GM23338 (cell line): ENCODE measurements at regions not wholly inside any gene's neighbourhood (a gene's known extent, or its start where the extent isn't known, plus 50 kb on each side); places are given as distances from the start of the nearest gene placed in this dataset.
A peak's percentile ranks its signal among the peaks of the same experiment; 100 is the strongest.

Experiments
- ATAC-seq: fragments of 200-7000 bp; cut with Tn5 transposase; 3 replicates; pipeline ENCODE4 v1.9.1; 2020
- DNase-seq: peaks from one replicate; pipeline ENCODE4 v3.0.0-alpha.2; 2015; ENCODE audit warnings: low spot score
- H2AFZ ChIP-seq: fragments of 200-600 bp; sonication (generic); 2 replicates; pipeline ENCODE4 v1.8.0; 2016; ENCODE audit warnings: antibody characterized with exemption, mild to moderate bottlenecking, moderate library complexity
- H3F3A ChIP-seq: fragments of 200-600 bp; sonication (generic); replicated peaks from 2 replicates; pipeline ENCODE4 v1.8.0; 2017; ENCODE audit warnings: antibody characterized with exemption, mixed run types, low read depth
- H3K27ac ChIP-seq: fragments of 200-600 bp; sonication (generic); 2 replicates; pipeline ENCODE4 v1.6.1; 2016; ENCODE audit warnings: low read depth
- H3K27me3 ChIP-seq: fragments of 200-600 bp; sonication (generic); 2 replicates; pipeline ENCODE4 v1.8.0; 2016; ENCODE audit warnings: mild to moderate bottlenecking, mixed run types, moderate library complexity; ENCODE audit not compliant: insufficient read depth
- H3K36me3 ChIP-seq: fragments of 200-600 bp; sonication (generic); 2 replicates; pipeline ENCODE4 v1.8.0; 2016; ENCODE audit warnings: mild to moderate bottlenecking; ENCODE audit not compliant: insufficient read depth
- H3K4me1 ChIP-seq: fragments of 200-600 bp; sonication (generic); 2 replicates; pipeline ENCODE4 v1.8.0; 2016; ENCODE audit warnings: mild to moderate bottlenecking, moderate library complexity; ENCODE audit not compliant: insufficient read depth
- H3K4me2 ChIP-seq: fragments of 200-600 bp; sonication (generic); 2 replicates; pipeline ENCODE4 v1.7.1; 2017; ENCODE audit warnings: mixed run types
- H3K4me3 ChIP-seq: fragments of 200-600 bp; sonication (generic); 2 replicates; pipeline ENCODE4 v1.6.1; 2016; ENCODE audit warnings: mixed run types
- H3K79me2 ChIP-seq: fragments of 200-600 bp; sonication (generic); replicated peaks from 2 replicates; pipeline ENCODE4 v1.8.0; 2017; ENCODE audit warnings: mild to moderate bottlenecking; ENCODE audit not compliant: insufficient read depth
- H3K9me2 ChIP-seq: fragments of 200-600 bp; sonication (generic); 2 replicates; pipeline ENCODE4 v1.8.0; 2017; ENCODE audit not compliant: insufficient read depth
- H4K20me1 ChIP-seq: fragments of 200-600 bp; sonication (generic); replicated peaks from 2 replicates; pipeline ENCODE4 v1.8.0; 2017; ENCODE audit warnings: mild to moderate bottlenecking; ENCODE audit not compliant: insufficient read depth
- H3K27ac Mint-ChIP-seq: 2 replicates; pipeline ENCODE4 v1.8.0; 2020; ENCODE audit warnings: inconsistent platforms, mild to moderate bottlenecking, moderate library complexity, mixed read lengths
- H3K27me3 Mint-ChIP-seq: 3 replicates; pipeline ENCODE4 v1.8.0; 2022; ENCODE audit warnings: low read depth, mild to moderate bottlenecking, moderate library complexity, mixed read lengths, inconsistent platforms; ENCODE audit not compliant: insufficient read depth, poor library complexity
- H3K36me3 Mint-ChIP-seq: 3 replicates; pipeline ENCODE4 v1.8.0; 2021; ENCODE audit warnings: low read depth, mild to moderate bottlenecking, inconsistent platforms, moderate library complexity, mixed read lengths
- H3K4me1 Mint-ChIP-seq: 3 replicates; pipeline ENCODE4 v1.8.0; 2020; ENCODE audit warnings: mild to moderate bottlenecking, inconsistent platforms, mixed read lengths
- H3K4me3 Mint-ChIP-seq: 3 replicates; pipeline ENCODE4 v1.8.0; 2021; ENCODE audit warnings: moderate library complexity, mild to moderate bottlenecking, inconsistent platforms, mixed read lengths
- H3K9me3 Mint-ChIP-seq: 3 replicates; pipeline ENCODE4 v1.8.0; 2020; ENCODE audit warnings: moderate library complexity, mild to moderate bottlenecking, inconsistent platforms, mixed read lengths
- CREB1 ChIP-seq: fragments of 250-450 bp; sonication (Bioruptor Pico); IDR thresholded peaks from 2 replicates; pipeline ENCODE4 v1.5.0; 2020; ENCODE audit warnings: low read depth, mild to moderate bottlenecking, moderate library complexity
- EZH2 ChIP-seq: fragments of 200-600 bp; sonication (generic); IDR thresholded peaks from one replicate; pipeline ENCODE4 v1.8.0; 2017; ENCODE audit warnings: antibody characterized with exemption, mild to moderate bottlenecking, low read depth; ENCODE audit not compliant: unreplicated experiment
- EZH2phosphoT487 ChIP-seq: fragments of 200-600 bp; sonication (generic); IDR thresholded peaks from one replicate; pipeline ENCODE4 v1.8.1; 2018; ENCODE audit warnings: antibody characterized with exemption; ENCODE audit not compliant: unreplicated experiment
- STAT1 ChIP-seq: IDR thresholded peaks from one replicate; pipeline ENCODE4 v1.6.1; 2016; ENCODE audit warnings: antibody characterized with exemption; ENCODE audit not compliant: unreplicated experiment
- ZNF114 ChIP-seq: fragments of 250-450 bp; sonication (Bioruptor Pico); IDR thresholded peaks from 2 replicates; pipeline ENCODE4 v1.5.0; 2020; ENCODE audit warnings: mild to moderate bottlenecking, moderate library complexity
- ZNF331 ChIP-seq: fragments of 250-450 bp; sonication (Bioruptor Pico); IDR thresholded peaks from 2 replicates; pipeline ENCODE4 v1.5.0; 2020; ENCODE audit warnings: low read depth, mild to moderate bottlenecking, moderate library complexity
- TF ChIP-seq, protein P1 (sequence below), 2 experiments: fragments of 200-600 bp in 1 of 2; sonication (generic) in 1 of 2; conservative IDR thresholded peaks; 2 replicates each; pipeline versions ENCODE4 v1.5.1 to v1.6.1; 2016 to 2017; ENCODE audit warnings: antibody characterized with exemption in 2 of 2, low read depth in 2 of 2, mild to moderate bottlenecking in 2 of 2, moderate library complexity in 1 of 2

DNA sequence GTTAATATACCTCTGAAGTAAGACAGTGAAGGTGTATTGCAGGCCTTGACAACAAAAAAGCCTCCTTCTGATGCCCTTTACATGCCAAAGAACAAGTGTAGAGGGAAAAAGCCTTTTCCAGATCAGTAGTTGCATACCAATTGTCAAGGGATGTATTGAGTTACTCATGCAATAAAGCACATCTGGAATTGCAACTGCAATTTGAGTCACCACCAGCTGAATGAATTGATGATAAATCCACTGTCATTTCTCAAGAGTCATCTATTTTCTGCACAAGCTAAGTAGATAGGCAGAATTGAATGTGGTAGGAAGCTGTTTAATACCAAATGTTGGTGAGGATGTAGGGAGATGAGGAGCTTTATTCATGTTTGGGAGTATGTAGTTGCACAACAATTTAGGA lies 325.9 kb upstream of the SMIM30 start (continued):
- no peak for TF ChIP-seq EZH2
- TF ChIP-seq CREB1, result no peak
- no peak for TF ChIP-seq ZNF331
- TF ChIP-seq ZNF114 (CRISPR knock-in tag), result no peak
- TF ChIP-seq EZH2phosphoT487, result no peak

DNA sequence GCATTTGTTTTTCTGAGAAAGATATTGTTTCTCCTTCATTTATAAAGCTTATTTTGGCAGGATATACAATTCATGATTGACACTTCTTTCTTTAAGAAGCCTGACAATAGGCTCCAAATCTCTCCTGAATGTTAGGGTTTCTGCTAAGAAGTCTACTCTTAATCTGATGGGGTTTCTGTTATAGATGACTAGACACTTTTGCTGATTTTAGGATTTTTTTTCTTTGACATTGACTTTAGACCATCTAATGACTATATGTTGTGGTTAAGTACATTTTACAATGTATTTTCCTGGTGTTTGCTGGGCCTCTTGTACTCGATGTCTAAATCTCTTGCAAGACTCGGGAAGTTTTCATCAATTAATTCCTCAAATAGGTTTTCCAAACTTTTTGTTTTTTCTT lies 321.8 kb upstream of the SMIM30 start:
- H3K27ac Mint-ChIP-seq, result no peak overlapping the region
- TF ChIP-seq, protein P1, sequence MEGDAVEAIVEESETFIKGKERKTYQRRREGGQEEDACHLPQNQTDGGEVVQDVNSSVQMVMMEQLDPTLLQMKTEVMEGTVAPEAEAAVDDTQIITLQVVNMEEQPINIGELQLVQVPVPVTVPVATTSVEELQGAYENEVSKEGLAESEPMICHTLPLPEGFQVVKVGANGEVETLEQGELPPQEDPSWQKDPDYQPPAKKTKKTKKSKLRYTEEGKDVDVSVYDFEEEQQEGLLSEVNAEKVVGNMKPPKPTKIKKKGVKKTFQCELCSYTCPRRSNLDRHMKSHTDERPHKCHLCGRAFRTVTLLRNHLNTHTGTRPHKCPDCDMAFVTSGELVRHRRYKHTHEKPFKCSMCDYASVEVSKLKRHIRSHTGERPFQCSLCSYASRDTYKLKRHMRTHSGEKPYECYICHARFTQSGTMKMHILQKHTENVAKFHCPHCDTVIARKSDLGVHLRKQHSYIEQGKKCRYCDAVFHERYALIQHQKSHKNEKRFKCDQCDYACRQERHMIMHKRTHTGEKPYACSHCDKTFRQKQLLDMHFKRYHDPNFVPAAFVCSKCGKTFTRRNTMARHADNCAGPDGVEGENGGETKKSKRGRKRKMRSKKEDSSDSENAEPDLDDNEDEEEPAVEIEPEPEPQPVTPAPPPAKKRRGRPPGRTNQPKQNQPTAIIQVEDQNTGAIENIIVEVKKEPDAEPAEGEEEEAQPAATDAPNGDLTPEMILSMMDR (conservative IDR thresholded peaks at IDR 0.05; ENCODE audit: low read depth in 2 of 2), result no peak
- no peaks in the 10 kb centered on the region for H3K36me3 Mint-ChIP-seq
- H3K9me3 Mint-ChIP-seq, result no peaks in the 10 kb centered on the region; the same call in 2 of the 3 replicates
- Histone ChIP-seq H4K20me1 (no peaks in the 10 kb centered on the region), H3F3A (no peaks in the 10 kb centered on the region), H3K9me2 (no peaks in the 10 kb centered on the region), H3K4me3 (no peak overlapping the region), H3K27me3 (no peaks in the 10 kb centered on the region), H3K4me1 (no peaks in the 10 kb centered on the region), H3K4me2 (no peak overlapping the region), H3K79me2 (no peaks in the 10 kb centered on the region), H3K27ac (no peak overlapping the region), H3K36me3 (no peaks in the 10 kb centered on the region), H2AFZ (no peak overlapping the region)
- H3K27me3 Mint-ChIP-seq, result no peaks in the 10 kb centered on the region
- ATAC-seq (no peak), DNase-seq (no peak)
- no peaks in the 10 kb centered on the region for H3K4me1 Mint-ChIP-seq
- H3K4me3 Mint-ChIP-seq, result no peak overlapping the region

DNA sequence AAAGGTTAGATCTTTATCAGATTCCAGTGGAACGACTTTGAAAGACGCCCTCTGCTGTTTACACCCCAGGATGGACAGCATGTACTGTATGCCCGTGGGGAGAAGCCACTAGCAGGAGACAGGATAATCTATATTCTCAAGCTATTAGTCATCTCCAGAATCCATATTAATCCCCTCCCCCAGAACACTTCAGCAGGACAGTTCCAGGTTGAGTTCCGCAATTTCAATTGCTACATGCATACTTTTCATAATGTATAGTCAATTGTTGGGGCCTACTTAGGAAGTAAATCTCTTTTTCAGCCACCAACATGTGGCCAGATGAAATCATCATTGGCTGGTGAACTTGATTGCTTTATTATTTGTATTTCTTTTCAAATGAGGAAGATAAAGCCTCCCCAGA lies 313.1 kb upstream of the SMIM30 start:
- Mint-ChIP-seq H3K27ac (no peak overlapping the region), H3K27me3 (peaks cover 1% of the 10 kb centered on the region), H3K9me3 (no peaks in the 10 kb centered on the region), H3K36me3 (no peaks in the 10 kb centered on the region), H3K4me3 (no peak overlapping the region), H3K4me1 (no peaks in the 10 kb centered on the region)
- H3K9me2 ChIP-seq, result no peaks in the 10 kb centered on the region
- no peak overlapping the region for H2AFZ ChIP-seq
- H3F3A ChIP-seq, result no peaks in the 10 kb centered on the region
- no peaks in the 10 kb centered on the region for H4K20me1 ChIP-seq
- ATAC-seq (no peak), DNase-seq (no peak)
- no peaks in the 10 kb centered on the region for H3K36me3 ChIP-seq
- H3K79me2 ChIP-seq, result no peaks in the 10 kb centered on the region
- H3K4me2 ChIP-seq, result no peak overlapping the region
- no peak overlapping the region for H3K4me3 ChIP-seq
- H3K4me1 ChIP-seq, result no peaks in the 10 kb centered on the region
- no peaks in the 10 kb centered on the region for H3K27me3 ChIP-seq
- TF ChIP-seq, protein P1 (conservative IDR thresholded peaks at IDR 0.05; ENCODE audit: low read depth in 2 of 2), result peak in 1 of 2 experiments; percentile 28; a peak in 2 of 4 replicates
- no peak for TF ChIP-seq STAT1
- no peak overlapping the region for H3K27ac ChIP-seq
